Natural killer cell (primary cell): ENCODE measurements at regions not wholly inside any gene's neighbourhood (a gene's known extent, or its start where the extent isn't known, plus 50 kb on each side); places are given as distances from the start of the nearest gene placed in this dataset.

Source experiments
- ATAC-seq, 3 donors: fragments of 150-1000 bp in 2 of 3; fragments of 200-7000 bp in 1 of 3; cut with Tn5 transposase; 1 replicate in 1 of 3; 2 replicates in 2 of 3; pipeline ENCODE4 v1.10.0; 2021; ENCODE audit warnings: mild to moderate bottlenecking in 2 of 3, moderate library complexity in 2 of 3
- DNase-seq, 2 donors: peaks; one replicate each; pipeline versions ENCODE4 v3.0.0 to v3.0.0-alpha.2; 2013 to 2021; ENCODE audit warnings: mixed read lengths in 1 of 2
- H3K27ac ChIP-seq: one replicate; pipeline ENCODE4 v1.5.1; 2013; ENCODE audit warnings: mild to moderate bottlenecking, low read length
- H3K27me3 ChIP-seq: one replicate; pipeline ENCODE4 v1.6.1; 2013; ENCODE audit warnings: low read length; ENCODE audit not compliant: control insufficient read depth, insufficient read depth
- H3K36me3 ChIP-seq: one replicate; pipeline ENCODE4 v1.6.1; 2013; ENCODE audit warnings: low read length; ENCODE audit not compliant: control insufficient read depth, insufficient read depth
- H3K4me1 ChIP-seq: one replicate; pipeline ENCODE4 v1.6.1; 2013; ENCODE audit warnings: low read length; ENCODE audit not compliant: control insufficient read depth, insufficient read depth
- H3K4me3 ChIP-seq: one replicate; pipeline ENCODE4 v1.5.1; 2013; ENCODE audit warnings: low read length
- H3K9me3 ChIP-seq: one replicate; pipeline ENCODE4 v1.6.1; 2013; ENCODE audit warnings: low read length; ENCODE audit not compliant: control insufficient read depth, insufficient read depth
- H3K27ac Mint-ChIP-seq, 2 donors: one replicate each; pipeline ENCODE4 v1.8.0; 2022; ENCODE audit warnings: mild to moderate bottlenecking in 2 of 2, mixed read lengths in 2 of 2, moderate library complexity in 1 of 2
- H3K27me3 Mint-ChIP-seq, 2 donors: one replicate each; pipeline ENCODE4 v1.8.0; 2022; ENCODE audit warnings: low read depth in 2 of 2, mixed read lengths in 2 of 2
- H3K36me3 Mint-ChIP-seq: one replicate; pipeline ENCODE4 v1.8.0; 2022; ENCODE audit warnings: mixed read lengths
- H3K4me1 Mint-ChIP-seq, 2 donors: one replicate each; pipeline ENCODE4 v1.8.0; 2022; ENCODE audit warnings: mixed read lengths in 2 of 2
- H3K4me3 Mint-ChIP-seq: one replicate; pipeline ENCODE4 v1.8.0; 2022; ENCODE audit warnings: mild to moderate bottlenecking, moderate library complexity, mixed read lengths
- H3K9me3 Mint-ChIP-seq, 2 donors: one replicate each; pipeline ENCODE4 v1.8.0; 2022; ENCODE audit warnings: mixed read lengths in 2 of 2
- WGBS: methylation state at CpG from one replicate; pipeline ENCODE4 v1.1.7; 2013; ENCODE audit warnings: missing lambda C conversion rate; ENCODE audit not compliant: insufficient coverage; 5-methylcytosine and 5-hydroxymethylcytosine counted together
- intact Hi-C: fragments of 100-400 bp; cut with micrococcal nuclease; formaldehyde crosslinking; loops from one replicate; pipeline ENCODE4 v1.14.2; 2022
- TF ChIP-seq, protein P1 (sequence below): fragments of 200-600 bp; IDR thresholded peaks from one replicate; pipeline ENCODE4 v1.8.0; 2022; ENCODE audit warnings: antibody characterized with exemption

DNA sequence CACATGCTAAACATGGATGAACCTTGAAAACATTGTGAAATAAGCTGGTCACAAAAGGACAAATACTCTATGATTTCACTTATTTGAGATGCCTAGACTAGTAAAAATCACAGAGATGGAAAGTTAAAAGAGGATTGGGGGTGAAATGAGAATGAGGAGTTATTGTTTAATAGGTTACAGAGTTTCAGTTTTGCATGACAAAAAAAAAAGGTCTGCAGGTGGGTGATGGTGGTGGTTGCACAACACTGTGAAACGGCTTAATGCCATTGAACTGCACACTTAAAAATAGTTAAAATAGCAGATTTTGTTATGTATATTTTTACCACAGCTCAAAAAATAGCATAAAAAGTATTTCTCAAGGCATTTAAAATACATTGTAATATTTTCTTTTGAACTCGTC lies 151.9 kb upstream of the NRXN3 start:
- no peaks in the 10 kb centered on the region for H3K4me1 Mint-ChIP-seq
- TF ChIP-seq, protein P1, sequence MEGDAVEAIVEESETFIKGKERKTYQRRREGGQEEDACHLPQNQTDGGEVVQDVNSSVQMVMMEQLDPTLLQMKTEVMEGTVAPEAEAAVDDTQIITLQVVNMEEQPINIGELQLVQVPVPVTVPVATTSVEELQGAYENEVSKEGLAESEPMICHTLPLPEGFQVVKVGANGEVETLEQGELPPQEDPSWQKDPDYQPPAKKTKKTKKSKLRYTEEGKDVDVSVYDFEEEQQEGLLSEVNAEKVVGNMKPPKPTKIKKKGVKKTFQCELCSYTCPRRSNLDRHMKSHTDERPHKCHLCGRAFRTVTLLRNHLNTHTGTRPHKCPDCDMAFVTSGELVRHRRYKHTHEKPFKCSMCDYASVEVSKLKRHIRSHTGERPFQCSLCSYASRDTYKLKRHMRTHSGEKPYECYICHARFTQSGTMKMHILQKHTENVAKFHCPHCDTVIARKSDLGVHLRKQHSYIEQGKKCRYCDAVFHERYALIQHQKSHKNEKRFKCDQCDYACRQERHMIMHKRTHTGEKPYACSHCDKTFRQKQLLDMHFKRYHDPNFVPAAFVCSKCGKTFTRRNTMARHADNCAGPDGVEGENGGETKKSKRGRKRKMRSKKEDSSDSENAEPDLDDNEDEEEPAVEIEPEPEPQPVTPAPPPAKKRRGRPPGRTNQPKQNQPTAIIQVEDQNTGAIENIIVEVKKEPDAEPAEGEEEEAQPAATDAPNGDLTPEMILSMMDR, result no peak
- intact Hi-C loops, result no loop called here
- Histone ChIP-seq H3K36me3 (no peaks in the 10 kb centered on the region), H3K4me1 (no peaks in the 10 kb centered on the region), H3K9me3 (no peaks in the 10 kb centered on the region), H3K27ac (no peak overlapping the region), H3K4me3 (no peak overlapping the region), H3K27me3 (no peaks in the 10 kb centered on the region)
- no peak overlapping the region for H3K27ac Mint-ChIP-seq
- DNase-seq, result no peak
- no CpG with 5 or more reads among the region's 2 CpGs for WGBS
- H3K36me3 Mint-ChIP-seq, result no peaks in the 10 kb centered on the region
- no peaks in the 10 kb centered on the region for H3K9me3 Mint-ChIP-seq
- H3K4me3 Mint-ChIP-seq, result no peak overlapping the region
- no peak for ATAC-seq
- H3K27me3 Mint-ChIP-seq, result peaks cover 13% of the 10 kb centered on the region in 2 donors

DNA sequence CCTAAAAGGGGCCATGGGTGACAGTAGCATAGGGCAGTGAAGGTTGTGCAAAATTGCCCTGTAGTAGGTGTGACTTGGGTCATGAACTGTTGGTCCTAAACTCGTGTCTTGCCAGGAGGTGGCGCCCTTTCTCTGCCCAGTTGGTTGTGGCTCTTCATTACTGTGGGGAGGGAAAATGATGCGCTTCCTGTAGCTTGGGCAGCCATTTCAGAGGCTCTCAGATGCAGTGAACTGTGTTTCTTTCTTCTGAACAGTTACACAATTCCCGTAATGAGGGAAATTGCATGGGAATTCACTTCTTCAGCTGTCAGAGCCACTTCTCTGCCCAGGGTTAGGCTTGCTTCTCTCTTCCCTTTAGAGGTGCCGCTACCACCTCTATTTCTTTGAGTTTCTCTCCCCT lies 148.1 kb upstream of the NRXN3 start:
- Histone ChIP-seq H3K4me3 (no peak overlapping the region), H3K36me3 (no peaks in the 10 kb centered on the region), H3K9me3 (no peaks in the 10 kb centered on the region), H3K4me1 (no peaks in the 10 kb centered on the region), H3K27me3 (no peaks in the 10 kb centered on the region), H3K27ac (no peak overlapping the region)
- no peaks in the 10 kb centered on the region for H3K36me3 Mint-ChIP-seq
- no peak overlapping the region for H3K4me3 Mint-ChIP-seq
- intact Hi-C loops, result no loop called here
- peaks cover 7 to 13% of the 10 kb centered on the region in 2 donors for H3K27me3 Mint-ChIP-seq
- no peaks in the 10 kb centered on the region for H3K4me1 Mint-ChIP-seq
- TF ChIP-seq, protein P1, result no peak
- WGBS, result 39% methylated on average over 4 of the region's 5 CpGs
- peak; percentile 67 to 89 (median 72) for ATAC-seq
- DNase-seq, result peak; percentile 23 to 26
- H3K9me3 Mint-ChIP-seq, result no peaks in the 10 kb centered on the region
- H3K27ac Mint-ChIP-seq, result no peak overlapping the region

DNA sequence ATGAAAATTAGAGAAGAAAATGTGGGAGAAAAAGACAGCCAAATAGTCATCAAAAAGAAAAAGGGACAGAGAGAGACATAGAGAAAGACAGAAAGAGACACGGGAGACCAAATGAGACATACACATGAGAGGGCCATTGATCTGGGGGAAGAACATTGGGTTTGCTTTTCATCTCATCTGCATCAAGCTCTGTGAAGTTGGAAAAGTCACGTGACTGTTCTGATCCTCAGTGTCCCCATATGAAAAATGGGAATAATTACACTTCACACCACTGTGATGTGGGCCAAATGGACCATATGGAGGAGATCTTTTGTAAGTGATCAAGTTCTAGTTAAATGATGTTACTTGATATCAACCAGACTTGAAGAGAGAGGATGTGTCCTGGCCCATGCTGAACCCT lies 147.1 kb upstream of the NRXN3 start:
- H3K27me3 ChIP-seq, result no peaks in the 10 kb centered on the region
- H3K4me1 ChIP-seq, result no peaks in the 10 kb centered on the region
- no peak overlapping the region for H3K4me3 ChIP-seq
- TF ChIP-seq, protein P1, result no peak
- no peak for ATAC-seq
- H3K9me3 Mint-ChIP-seq, result no peaks in the 10 kb centered on the region
- DNase-seq, result no peak
- H3K27me3 Mint-ChIP-seq, result peaks cover 7 to 10% of the 10 kb centered on the region in 2 donors
- H3K36me3 ChIP-seq, result no peaks in the 10 kb centered on the region
- 100% methylated on average over 1 of the region's 2 CpGs for WGBS
- no peaks in the 10 kb centered on the region for H3K4me1 Mint-ChIP-seq
- H3K36me3 Mint-ChIP-seq, result no peaks in the 10 kb centered on the region
- no peaks in the 10 kb centered on the region for H3K9me3 ChIP-seq
- intact Hi-C loops, result no loop called here
- no peak overlapping the region for H3K27ac Mint-ChIP-seq
- H3K4me3 Mint-ChIP-seq, result no peak overlapping the region
- H3K27ac ChIP-seq, result no peak overlapping the region

GRCh38 chr14:78028471-78028870 lies 141.7 kb upstream of the NRXN3 start:
- Histone ChIP-seq H3K4me1 (no peaks in the 10 kb centered on the region), H3K27ac (no peak overlapping the region), H3K27me3 (peaks cover 2% of the 10 kb centered on the region), H3K36me3 (no peaks in the 10 kb centered on the region), H3K4me3 (no peak overlapping the region), H3K9me3 (no peaks in the 10 kb centered on the region)
- Mint-ChIP-seq H3K36me3 (no peaks in the 10 kb centered on the region), H3K27me3 (peaks cover 8 to 15% of the 10 kb centered on the region in 2 donors), H3K4me3 (no peak overlapping the region), H3K27ac (no peak overlapping the region), H3K4me1 (no peaks in the 10 kb centered on the region), H3K9me3 (no peaks in the 10 kb centered on the region)
- DNase-seq (no peak), ATAC-seq (no peak)
- intact Hi-C loops, result no loop called here
- TF ChIP-seq, protein P1, result no peak
- no CpG with 5 or more reads among the region's 1 CpG for WGBS
